ENCODE measurements at regions not wholly inside any gene's neighbourhood (a gene's known extent, or its start where the extent isn't known, plus 50 kb on each side); places are given as distances from the start of the nearest gene placed in this dataset.

DNA sequence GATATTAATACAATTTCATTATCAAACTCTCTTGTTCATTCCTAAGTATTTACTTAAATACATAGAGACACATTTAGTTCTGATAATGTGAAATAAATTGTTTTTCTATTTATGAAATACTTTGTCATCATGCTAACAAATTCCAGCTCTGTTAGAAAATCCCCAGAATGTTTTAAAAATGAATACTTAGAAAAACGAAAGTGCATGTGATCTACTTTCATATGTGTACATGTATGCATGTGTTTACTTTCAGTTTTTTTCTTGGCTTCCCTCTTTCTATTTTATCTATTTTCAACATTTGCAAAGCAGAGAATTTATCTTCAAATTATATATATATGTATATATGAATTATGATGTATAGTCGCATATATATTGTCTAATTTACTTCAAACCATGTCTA lies 1110.0 kb upstream of the PCDH20 start:
- TF ChIP-seq CTCF (IDR thresholded peaks at IDR 0.05): no peak

DNA sequence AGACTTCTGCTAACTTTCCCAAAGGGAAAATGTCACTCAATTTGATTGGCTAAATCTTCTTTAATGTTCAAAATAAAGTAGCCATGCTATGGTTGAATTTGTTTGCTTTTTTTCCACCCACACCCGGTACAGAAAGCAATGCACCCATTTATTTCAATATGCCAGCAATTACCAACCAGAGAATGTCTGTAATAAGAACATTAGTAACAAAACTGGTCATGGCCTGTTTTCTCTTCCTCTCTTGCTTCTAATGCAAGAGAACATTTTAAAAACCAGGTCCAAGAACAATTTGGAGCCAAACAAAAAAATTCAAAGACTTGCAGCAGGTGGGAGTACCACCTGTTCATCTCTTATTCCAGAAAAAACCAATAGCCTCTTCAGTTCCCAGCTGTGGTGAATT lies 1108.8 kb upstream of the PCDH20 start:
- Histone ChIP-seq H3K27me3 (no peaks in the 10 kb centered on the region), H3K36me3 (no peaks in the 10 kb centered on the region), H3K27ac (no peak overlapping the region), H3K4me1 (no peaks in the 10 kb centered on the region), H3K9me3 (no peaks in the 10 kb centered on the region), H3K4me3 (no peak overlapping the region)
- no peak for TF ChIP-seq CTCF (IDR thresholded peaks at IDR 0.05)
- no peak for DNase-seq (ENCODE audit: low spot score)

More for the DNA sequence above, 1110.0 kb upstream of the PCDH20 start:
- DNase-seq (ENCODE audit: low spot score): no peak
- Histone ChIP-seq H3K36me3 (no peaks in the 10 kb centered on the region), H3K27me3 (no peaks in the 10 kb centered on the region), H3K9me3 (no peaks in the 10 kb centered on the region), H3K4me3 (no peak overlapping the region), H3K27ac (no peak overlapping the region), H3K4me1 (no peaks in the 10 kb centered on the region)

DNA sequence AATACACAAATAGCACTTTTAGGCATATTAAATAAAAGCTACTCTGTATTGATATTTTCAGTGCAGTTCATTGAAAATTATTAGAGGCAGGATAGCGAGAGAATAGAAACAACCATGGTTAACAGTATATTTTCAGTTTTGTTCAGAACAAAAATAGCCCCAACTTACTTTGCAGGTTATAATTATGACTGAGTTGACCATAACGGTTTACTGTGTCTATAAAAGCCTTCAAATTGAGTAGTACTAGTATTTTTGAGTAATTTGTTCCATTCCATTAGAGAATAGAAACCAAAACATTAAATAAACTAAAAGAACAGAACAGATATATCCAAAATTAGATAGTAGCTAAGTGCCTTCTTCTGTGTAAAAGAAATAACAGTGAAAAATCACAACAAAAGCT lies 1108.4 kb upstream of the PCDH20 start:
- H3K4me3 ChIP-seq: no peak overlapping the region
- no peak overlapping the region for H3K27ac ChIP-seq
- no peaks in the 10 kb centered on the region for H3K4me1 ChIP-seq
- H3K9me3 ChIP-seq: no peaks in the 10 kb centered on the region
- no peaks in the 10 kb centered on the region for H3K36me3 ChIP-seq
- TF ChIP-seq CTCF (IDR thresholded peaks at IDR 0.05): no peak
- no peak for DNase-seq (ENCODE audit: low spot score)
- no peaks in the 10 kb centered on the region for H3K27me3 ChIP-seq

- Histone ChIP-seq H3K4me1 (no peaks in the 10 kb centered on the region), H3K36me3 (no peaks in the 10 kb centered on the region), H3K27ac (no peak overlapping the region), H3K27me3 (no peaks in the 10 kb centered on the region), H3K4me3 (no peak overlapping the region), H3K9me3 (no peaks in the 10 kb centered on the region)
- no peak for DNase-seq (ENCODE audit: low spot score)
- TF ChIP-seq CTCF (IDR thresholded peaks at IDR 0.05): peak in 1 of 2 donors; percentile 49
Observed at GRCh38 chr13:62512194-62513141, 1096.8 kb upstream of the PCDH20 start.

DNA sequence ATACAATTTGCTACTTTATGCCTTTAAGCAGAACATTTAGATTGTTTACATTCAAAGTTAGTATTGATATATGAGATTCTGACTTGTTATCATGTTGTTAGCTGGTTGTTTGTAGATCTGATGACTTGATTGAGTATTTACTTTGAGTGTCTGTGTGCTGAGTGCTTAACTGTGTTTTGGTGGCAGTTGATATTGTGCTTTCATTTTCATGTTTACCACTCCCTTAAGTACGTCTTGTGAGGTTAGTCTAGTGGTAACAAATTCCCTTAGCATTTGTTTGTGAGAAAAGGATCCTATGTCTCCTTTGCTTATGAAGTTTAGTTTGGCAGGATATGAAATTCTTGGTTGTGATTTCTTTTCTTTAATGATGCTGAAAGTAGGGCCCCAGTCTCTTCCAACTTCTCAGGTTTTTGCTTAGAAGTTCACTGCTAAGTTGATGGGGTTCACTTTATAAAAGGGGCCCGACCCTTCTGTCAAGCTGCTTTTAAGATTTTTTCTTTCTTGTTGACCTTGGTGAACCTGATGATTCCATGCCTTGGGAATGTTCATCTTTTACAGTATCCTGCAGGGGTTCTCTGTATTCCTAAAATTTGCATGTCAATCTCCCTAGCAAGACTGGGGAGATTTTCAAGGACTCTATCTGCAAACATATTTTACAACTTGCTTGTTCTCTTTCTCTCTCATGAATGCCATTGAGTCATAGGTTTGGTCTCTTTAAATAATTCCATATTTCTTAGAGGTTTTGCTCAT lies 1095.4 kb upstream of the PCDH20 start:
- no peaks in the 10 kb centered on the region for H3K27me3 ChIP-seq
- no peaks in the 10 kb centered on the region for H3K36me3 ChIP-seq
- DNase-seq (ENCODE audit: low spot score): no peak
- no peak overlapping the region for H3K27ac ChIP-seq
- H3K4me3 ChIP-seq: no peak overlapping the region
- H3K4me1 ChIP-seq: no peaks in the 10 kb centered on the region
- no peak for TF ChIP-seq CTCF (IDR thresholded peaks at IDR 0.05)
- H3K9me3 ChIP-seq: no peaks in the 10 kb centered on the region
